HepG2 (cell line): ENCODE measurements at regions not wholly inside any gene's neighbourhood (a gene's known extent, or its start where the extent isn't known, plus 50 kb on each side); places are given as distances from the start of the nearest gene placed in this dataset.

Experiments used
- ATAC-seq: fragments of 200-7000 bp; cut with Tn5 transposase; 3 replicates; pipeline ENCODE4 v1.9.1; 2020; ENCODE audit warnings: mild to moderate bottlenecking, moderate library complexity
- BruUV-seq: library from RNA; stranded (reverse); fragments of 400-500 nt; replicated peaks from 2 replicates; lab custom pipeline; 2021; lab: Mats Ljungman, UMichigan
- CTCF ChIA-PET: fragments of 300-600 bp; formaldehyde crosslinking; extraction: SDS; loops from one replicate; lab custom pipeline; 2021; ENCODE audit warnings: low total read pairs, inconsistent platforms, low intra/inter-chr PET ratio; lab: Yijun Ruan, JAX
- POLR2A ChIA-PET: fragments of 350-600 bp; sonication (Branson Sonifier 250); formaldehyde crosslinking; loops from one replicate; lab custom pipeline; 2020; ENCODE audit warnings: antibody characterized with exemption, inconsistent platforms; lab: Yijun Ruan, JAX
- DNase-seq: peaks from one replicate; pipeline ENCODE4 v3.0.0-alpha.2; 2015; ENCODE audit warnings: low spot score
- FAIRE-seq: peaks from 3 replicates; lab custom pipeline; 2011; peaks lifted over from hg19 to GRCh38; lab: Jason Lieb, UNC
- H2AFZ ChIP-seq: one replicate; pipeline ENCODE4 v1.6.1; 2011; ENCODE audit warnings: low read length, inconsistent platforms
- H3K27ac ChIP-seq: fragments of 300-600 bp; 3 replicates; pipeline ENCODE4 v1.8.0; 2011; ENCODE audit warnings: mixed run types, mild to moderate bottlenecking, mixed read lengths, low read length, inconsistent platforms; ENCODE audit not compliant: insufficient read depth; ENCODE audit errors: extremely low read length
- H3K27me3 ChIP-seq, 2 experiments: fragments of 200-600 bp in 1 of 2; 2 replicates in 1 of 2; 3 replicates in 1 of 2; pipeline versions ENCODE4 v1.6.0 to v1.8.0; 2011; ENCODE audit warnings: low read length in 2 of 2, mild to moderate bottlenecking in 2 of 2, moderate library complexity in 2 of 2, inconsistent platforms in 1 of 2; ENCODE audit not compliant: insufficient read depth in 2 of 2, control insufficient read depth in 1 of 2
- H3K36me3 ChIP-seq, 2 experiments: fragments of 200-600 bp in 1 of 2; replicated peaks in 1 of 2; 2 replicates in 1 of 2; 3 replicates in 1 of 2; pipeline versions ENCODE4 v1.5.1 to v1.8.0; 2011; ENCODE audit warnings: low read length in 2 of 2, inconsistent platforms in 1 of 2; ENCODE audit not compliant: insufficient read depth in 2 of 2, control insufficient read depth in 1 of 2
- H3K4me1 ChIP-seq: 2 replicates; pipeline ENCODE4 v1.5.1; 2012; ENCODE audit warnings: low read length, inconsistent platforms; ENCODE audit not compliant: insufficient read depth
- H3K4me2 ChIP-seq: 2 replicates; pipeline ENCODE4 v1.6.0; 2011; ENCODE audit warnings: low read depth, low read length, inconsistent platforms
- H3K4me3 ChIP-seq, 3 experiments: fragments of 200-600 bp in 1 of 3; sonication (generic), shearing (Covaris generic) in 1 of 3; replicated peaks in 1 of 3; 2 replicates each; pipeline ENCODE4 v1.5.1; 2011 to 2016; ENCODE audit warnings: low read length in 3 of 3, inconsistent platforms in 2 of 3, low read depth in 2 of 3, mild to moderate bottlenecking in 2 of 3, control low read depth in 1 of 3, mixed read lengths in 1 of 3; ENCODE audit not compliant: insufficient read depth in 1 of 3
- H3K79me2 ChIP-seq: one replicate; pipeline ENCODE4 v1.6.1; 2011; ENCODE audit warnings: low read length, inconsistent platforms; ENCODE audit not compliant: insufficient read depth
- H3K9ac ChIP-seq: 2 replicates; pipeline ENCODE4 v1.6.0; 2011; ENCODE audit warnings: mild to moderate bottlenecking, low read depth, low read length, inconsistent platforms; ENCODE audit not compliant: insufficient read depth
- H3K9me3 ChIP-seq: 2 replicates; pipeline ENCODE4 v1.5.1; 2012; ENCODE audit warnings: mild to moderate bottlenecking, low read length
- H4K20me1 ChIP-seq: 2 replicates; pipeline ENCODE4 v1.6.0; 2011; ENCODE audit warnings: inconsistent platforms, mild to moderate bottlenecking, low read length, moderate library complexity; ENCODE audit not compliant: insufficient read depth
- HOXA7 ChIP-seq: sonication (generic); formaldehyde crosslinking; IDR thresholded peaks from 2 replicates; pipeline ENCODE4 v1.8.1; 2022; ENCODE audit warnings: mild to moderate bottlenecking, missing genetic modification reagents, moderate library complexity
- MTA1 ChIP-seq: sonication (generic); formaldehyde crosslinking; IDR thresholded peaks from 2 replicates; pipeline ENCODE4 v1.4.0; 2020; ENCODE audit warnings: missing genetic modification reagents, mild to moderate bottlenecking, borderline replicate concordance
- THAP11 ChIP-seq: IDR thresholded peaks from 2 replicates; pipeline ENCODE4 v1.6.1; 2016; ENCODE audit warnings: missing biosample characterization, missing genetic modification reagents
- ZC3H13 ChIP-seq: sonication (generic); formaldehyde crosslinking; IDR thresholded peaks from 2 replicates; pipeline ENCODE4 v1.8.1; 2023; ENCODE audit warnings: mild to moderate bottlenecking, missing genetic modification reagents, moderate library complexity
- ZNF772 ChIP-seq: sonication (generic); formaldehyde crosslinking; IDR thresholded peaks from 2 replicates; pipeline ENCODE4 v1.5.0; 2020; ENCODE audit warnings: mild to moderate bottlenecking, missing genetic modification reagents
- ZNF891 ChIP-seq: sonication (generic); formaldehyde crosslinking; IDR thresholded peaks from 2 replicates; pipeline ENCODE4 v1.5.0; 2020; ENCODE audit warnings: mild to moderate bottlenecking, missing genetic modification reagents
- WGBS: methylation state at CpG from one replicate; pipeline ENCODE4 v1.1.6; 2017; ENCODE audit warnings: low lambda C conversion rate; 5-methylcytosine and 5-hydroxymethylcytosine counted together
- in situ Hi-C: cut with HindIII; loops from 2 replicates; pipeline ENCODE4 v1.10.0; 2017; ENCODE audit warnings: low pct_unique_long_range_greater_than_20kb; ENCODE audit not compliant: extremely low pct_ligation_motif_present
- intact Hi-C: fragments of 100-400 bp; cut with micrococcal nuclease; formaldehyde crosslinking; loops from one replicate; pipeline ENCODE4 v1.10.0; 2022; ENCODE audit not compliant: unreplicated experiment
- TF ChIP-seq, protein P1 (sequence below): sonication (generic); formaldehyde crosslinking; IDR thresholded peaks from 2 replicates; pipeline ENCODE4 v1.5.1; 2020; ENCODE audit warnings: missing genetic modification reagents, mild to moderate bottlenecking, borderline replicate concordance
- TF ChIP-seq, protein P2 (sequence below): sonication (generic); formaldehyde crosslinking; IDR thresholded peaks from 2 replicates; pipeline ENCODE4 v1.4.0; 2020; ENCODE audit warnings: low read depth, mild to moderate bottlenecking, missing genetic modification reagents
- TF ChIP-seq, protein P3 (sequence below): sonication (generic); formaldehyde crosslinking; IDR thresholded peaks from 2 replicates; pipeline ENCODE4 v1.8.0; 2022; ENCODE audit warnings: mild to moderate bottlenecking, missing genetic modification reagents; ENCODE audit not compliant: insufficient replicate concordance
- TF ChIP-seq, protein P4 (sequence below): sonication (generic); formaldehyde crosslinking; IDR thresholded peaks from 2 replicates; pipeline ENCODE4 v1.9.0; 2021; ENCODE audit warnings: missing genetic modification reagents, borderline replicate concordance

DNA sequence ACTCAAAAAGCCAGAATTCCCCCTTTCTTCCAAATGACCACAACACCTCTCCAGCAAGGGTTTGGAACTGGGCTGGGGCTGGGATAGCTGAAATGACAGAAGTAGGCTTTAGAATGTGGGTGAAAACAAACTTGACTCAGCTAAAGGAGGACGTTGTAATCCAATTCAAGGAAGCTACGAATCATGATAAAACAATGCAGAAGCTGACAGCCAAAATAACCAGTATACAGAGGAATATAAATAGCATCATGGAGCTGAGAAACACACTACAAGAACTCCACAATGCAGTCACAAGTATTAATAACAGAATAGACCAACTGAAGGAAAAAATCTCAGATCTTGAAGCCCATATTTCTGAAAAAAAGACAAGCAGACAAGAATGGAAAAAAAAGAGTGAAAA is 95.8 kb upstream of the TET2 start:
- H3K9me3 ChIP-seq = no peaks in the 10 kb centered on the region
- no peaks in the 10 kb centered on the region for H3K27me3 ChIP-seq
- H3K4me1 ChIP-seq = no peaks in the 10 kb centered on the region
- no peaks in the 10 kb centered on the region for H3K36me3 ChIP-seq
- TF ChIP-seq ZNF772 (CRISPR knock-in tag) (no peak), HOXA7 (CRISPR knock-in tag) (no peak), ZNF891 (CRISPR knock-in tag) (no peak), ZC3H13 (CRISPR knock-in tag) (no peak), MTA1 (CRISPR knock-in tag) (no peak), THAP11 (CRISPR knock-in tag) (no peak)
- TF ChIP-seq, protein P1, sequence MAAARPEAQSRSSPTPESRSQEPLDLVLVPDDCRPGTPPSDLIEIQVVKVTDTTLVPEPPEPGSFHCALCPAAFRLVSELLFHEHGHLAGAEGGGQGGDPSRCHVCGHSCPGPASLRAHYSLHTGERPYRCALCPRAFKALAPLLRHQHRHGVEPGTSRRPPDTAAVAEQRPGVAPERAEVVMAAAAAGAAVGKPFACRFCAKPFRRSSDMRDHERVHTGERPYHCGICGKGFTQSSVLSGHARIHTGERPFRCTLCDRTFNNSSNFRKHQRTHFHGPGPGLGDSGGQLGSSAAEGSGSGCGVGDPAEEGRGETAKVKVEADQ (CRISPR knock-in tag) = no peak
- TF ChIP-seq, protein P2, sequence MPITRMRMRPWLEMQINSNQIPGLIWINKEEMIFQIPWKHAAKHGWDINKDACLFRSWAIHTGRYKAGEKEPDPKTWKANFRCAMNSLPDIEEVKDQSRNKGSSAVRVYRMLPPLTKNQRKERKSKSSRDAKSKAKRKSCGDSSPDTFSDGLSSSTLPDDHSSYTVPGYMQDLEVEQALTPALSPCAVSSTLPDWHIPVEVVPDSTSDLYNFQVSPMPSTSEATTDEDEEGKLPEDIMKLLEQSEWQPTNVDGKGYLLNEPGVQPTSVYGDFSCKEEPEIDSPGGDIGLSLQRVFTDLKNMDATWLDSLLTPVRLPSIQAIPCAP (CRISPR knock-in tag) = no peak
- TF ChIP-seq, protein P3, sequence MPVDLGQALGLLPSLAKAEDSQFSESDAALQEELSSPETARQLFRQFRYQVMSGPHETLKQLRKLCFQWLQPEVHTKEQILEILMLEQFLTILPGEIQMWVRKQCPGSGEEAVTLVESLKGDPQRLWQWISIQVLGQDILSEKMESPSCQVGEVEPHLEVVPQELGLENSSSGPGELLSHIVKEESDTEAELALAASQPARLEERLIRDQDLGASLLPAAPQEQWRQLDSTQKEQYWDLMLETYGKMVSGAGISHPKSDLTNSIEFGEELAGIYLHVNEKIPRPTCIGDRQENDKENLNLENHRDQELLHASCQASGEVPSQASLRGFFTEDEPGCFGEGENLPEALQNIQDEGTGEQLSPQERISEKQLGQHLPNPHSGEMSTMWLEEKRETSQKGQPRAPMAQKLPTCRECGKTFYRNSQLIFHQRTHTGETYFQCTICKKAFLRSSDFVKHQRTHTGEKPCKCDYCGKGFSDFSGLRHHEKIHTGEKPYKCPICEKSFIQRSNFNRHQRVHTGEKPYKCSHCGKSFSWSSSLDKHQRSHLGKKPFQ (CRISPR knock-in tag) = no peak
- TF ChIP-seq, protein P4, sequence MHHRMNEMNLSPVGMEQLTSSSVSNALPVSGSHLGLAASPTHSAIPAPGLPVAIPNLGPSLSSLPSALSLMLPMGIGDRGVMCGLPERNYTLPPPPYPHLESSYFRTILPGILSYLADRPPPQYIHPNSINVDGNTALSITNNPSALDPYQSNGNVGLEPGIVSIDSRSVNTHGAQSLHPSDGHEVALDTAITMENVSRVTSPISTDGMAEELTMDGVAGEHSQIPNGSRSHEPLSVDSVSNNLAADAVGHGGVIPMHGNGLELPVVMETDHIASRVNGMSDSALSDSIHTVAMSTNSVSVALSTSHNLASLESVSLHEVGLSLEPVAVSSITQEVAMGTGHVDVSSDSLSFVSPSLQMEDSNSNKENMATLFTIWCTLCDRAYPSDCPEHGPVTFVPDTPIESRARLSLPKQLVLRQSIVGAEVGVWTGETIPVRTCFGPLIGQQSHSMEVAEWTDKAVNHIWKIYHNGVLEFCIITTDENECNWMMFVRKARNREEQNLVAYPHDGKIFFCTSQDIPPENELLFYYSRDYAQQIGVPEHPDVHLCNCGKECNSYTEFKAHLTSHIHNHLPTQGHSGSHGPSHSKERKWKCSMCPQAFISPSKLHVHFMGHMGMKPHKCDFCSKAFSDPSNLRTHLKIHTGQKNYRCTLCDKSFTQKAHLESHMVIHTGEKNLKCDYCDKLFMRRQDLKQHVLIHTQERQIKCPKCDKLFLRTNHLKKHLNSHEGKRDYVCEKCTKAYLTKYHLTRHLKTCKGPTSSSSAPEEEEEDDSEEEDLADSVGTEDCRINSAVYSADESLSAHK (CRISPR knock-in tag) = no peak
- in situ Hi-C loops (no loop called here), intact Hi-C loops (no loop called here)
- no peak overlapping the region for H3K4me2 ChIP-seq
- 0% methylated on average over 2 of the region's 2 CpGs for WGBS
- H3K27ac ChIP-seq = no peak overlapping the region
- no peak overlapping the region for H2AFZ ChIP-seq
- ChIA-PET CTCF (no interaction called here), POLR2A (no interaction called here)
- DNase-seq (no peak), ATAC-seq (no peak), FAIRE-seq (no peak)
- H3K4me3 ChIP-seq = no peak overlapping the region
- BruUV-seq = no TSS peak
- H4K20me1 ChIP-seq = no peaks in the 10 kb centered on the region
- no peaks in the 10 kb centered on the region for H3K79me2 ChIP-seq
- no peak overlapping the region for H3K9ac ChIP-seq
